Suprapubic skin (tissue), 4 donors: ENCODE measurements at regions not wholly inside any gene's neighbourhood (a gene's known extent, or its start where the extent isn't known, plus 50 kb on each side); places are given as distances from the start of the nearest gene placed in this dataset.
"Not testable (repeated sequence)": the region's sequence is repeated elsewhere in the genome, so short reads cannot be mapped to it uniquely, and the experiment has no call there.

Source experiments
- DNase-seq, 2 donors: peaks; one replicate each; pipeline ENCODE4 v3.0.0-alpha.2; 2019; ENCODE audit warnings: low spot score in 2 of 2
- H3K27ac ChIP-seq: fragments of 200-600 bp; sonication (generic); one replicate; pipeline ENCODE4 v1.5.1; 2019
- H3K27me3 ChIP-seq: fragments of 200-600 bp; sonication (generic); one replicate; pipeline ENCODE4 v1.5.1; 2019
- H3K36me3 ChIP-seq: fragments of 200-600 bp; sonication (generic); one replicate; pipeline ENCODE4 v1.5.1; 2019
- H3K4me1 ChIP-seq: fragments of 200-600 bp; sonication (generic); one replicate; pipeline ENCODE4 v1.5.1; 2019
- H3K4me3 ChIP-seq: fragments of 200-600 bp; sonication (generic); one replicate; pipeline ENCODE4 v1.5.1; 2019; ENCODE audit warnings: mild to moderate bottlenecking
- H3K9me3 ChIP-seq: fragments of 200-600 bp; sonication (generic); one replicate; pipeline ENCODE4 v1.5.1; 2019
- CTCF ChIP-seq, 2 donors: fragments of 200-600 bp in 1 of 2; fragments of 450-650 bp in 1 of 2; sonication (generic) in 1 of 2; IDR thresholded peaks; one replicate each; pipeline ENCODE4 v1.5.1; 2016 to 2019; ENCODE audit warnings: antibody characterized with exemption in 2 of 2, mild to moderate bottlenecking in 1 of 2, moderate library complexity in 1 of 2
- EP300 ChIP-seq: sonication (generic); formaldehyde crosslinking; IDR thresholded peaks from one replicate; pipeline ENCODE4 v1.6.1; 2017; ENCODE audit warnings: antibody characterized with exemption
- POLR2A ChIP-seq, 2 donors: fragments of 450-650 bp; IDR thresholded peaks; one replicate each; pipeline ENCODE4 v1.6.1; 2017; ENCODE audit warnings: antibody characterized with exemption in 2 of 2, mild to moderate bottlenecking in 2 of 2, moderate library complexity in 2 of 2
- POLR2AphosphoS5 ChIP-seq, 3 donors: sonication (generic); formaldehyde crosslinking; IDR thresholded peaks; one replicate each; pipeline ENCODE4 v1.6.1; 2017; ENCODE audit warnings: antibody characterized with exemption in 3 of 3
- WGBS: methylation state at CpG from one replicate; pipeline ENCODE4 v1.1.5; 2018; 5-methylcytosine and 5-hydroxymethylcytosine counted together

GRCh38 chr11:69205743-69206612, 50.2 kb downstream of the SMIM38 start:
- DNase-seq, result peak; percentile 50 to 56

GRCh38 chr11:69206613-69206965, 50.9 kb downstream of the SMIM38 start:
- not testable (repeated sequence) for H3K9me3 ChIP-seq, H3K36me3 ChIP-seq, H3K4me1 ChIP-seq, H3K27ac ChIP-seq, H3K27me3 ChIP-seq, H3K4me3 ChIP-seq
- DNase-seq, result peak in 1 of 2 donors; percentile 23
- WGBS, result 98% methylated on average over 7 of the region's 7 CpGs

More at GRCh38 chr11:69205743-69206612, 50.2 kb downstream of the SMIM38 start:
- Histone ChIP-seq H3K4me3 (no peak overlapping the region), H3K36me3 (no peaks in the 10 kb centered on the region), H3K27me3 (peaks cover 11% of the 10 kb centered on the region), H3K4me1 (no peaks in the 10 kb centered on the region), H3K27ac (no peak overlapping the region), H3K9me3 (no peaks in the 10 kb centered on the region)
- no peak for TF ChIP-seq POLR2A (IDR thresholded peaks at IDR 0.05)
- TF ChIP-seq CTCF (IDR thresholded peaks at IDR 0.05), result no peak
- TF ChIP-seq EP300, result no peak
- no peak for TF ChIP-seq POLR2AphosphoS5 (IDR thresholded peaks at IDR 0.05)
- 83% methylated on average over 26 of the region's 28 CpGs for WGBS

GRCh38 chr11:69207165-69207889, 51.6 kb downstream of the SMIM38 start:
- H3K27me3 ChIP-seq, result peaks cover under 1% of the 10 kb centered on the region
- peak; percentile 56 to 65 for DNase-seq
- H3K36me3 ChIP-seq, result no peaks in the 10 kb centered on the region
- WGBS, result 90% methylated on average over 14 of the region's 14 CpGs
- H3K4me3 ChIP-seq, result no peak overlapping the region
- H3K4me1 ChIP-seq, result no peaks in the 10 kb centered on the region
- H3K27ac ChIP-seq, result no peak overlapping the region
- no peaks in the 10 kb centered on the region for H3K9me3 ChIP-seq
- TF ChIP-seq POLR2AphosphoS5 (IDR thresholded peaks at IDR 0.05) (no peak), POLR2A (IDR thresholded peaks at IDR 0.05) (no peak), EP300 (no peak), CTCF (IDR thresholded peaks at IDR 0.05) (no peak)

- H3K9me3 ChIP-seq, result no peaks in the 10 kb centered on the region
- H3K4me3 ChIP-seq, result no peak overlapping the region
- peaks cover 1% of the 10 kb centered on the region for H3K4me1 ChIP-seq
- TF ChIP-seq CTCF (IDR thresholded peaks at IDR 0.05), result no peak
- TF ChIP-seq EP300, result no peak
- TF ChIP-seq POLR2A (IDR thresholded peaks at IDR 0.05), result no peak
- no peak for TF ChIP-seq POLR2AphosphoS5 (IDR thresholded peaks at IDR 0.05)
- no peaks in the 10 kb centered on the region for H3K27me3 ChIP-seq
- no peaks in the 10 kb centered on the region for H3K36me3 ChIP-seq
- no peak overlapping the region for H3K27ac ChIP-seq
- WGBS, result 95% methylated on average over 10 of the region's 13 CpGs
- peak in 1 of 2 donors; percentile 34 for DNase-seq
These were observed 52.7 kb downstream of the SMIM38 start for GRCh38 chr11:69208190-69209037.

GRCh38 chr11:69209038-69209350, 53.3 kb downstream of the SMIM38 start:
- Histone ChIP-seq H3K27ac (no peak overlapping the region), H3K27me3 (no peaks in the 10 kb centered on the region), H3K9me3 (no peaks in the 10 kb centered on the region), H3K4me1 (peaks cover 7% of the 10 kb centered on the region), H3K4me3 (no peak overlapping the region), H3K36me3 (no peaks in the 10 kb centered on the region)
- WGBS, result 95% methylated on average over 8 of the region's 8 CpGs
- peak in 1 of 2 donors; percentile 29 for DNase-seq
- TF ChIP-seq CTCF (IDR thresholded peaks at IDR 0.05), result no peak
- TF ChIP-seq EP300, result no peak
- no peak for TF ChIP-seq POLR2AphosphoS5 (IDR thresholded peaks at IDR 0.05)
- no peak for TF ChIP-seq POLR2A (IDR thresholded peaks at IDR 0.05)
